BJ (cell line): ENCODE measurements at regions not wholly inside any gene's neighbourhood (a gene's known extent, or its start where the extent isn't known, plus 50 kb on each side); places are given as distances from the start of the nearest gene placed in this dataset.
A peak's percentile ranks its signal among the peaks of the same experiment; 100 is the strongest.

Experiments used
- CTCF ChIA-PET: fragments of 350-600 bp; formaldehyde crosslinking; extraction: SDS; loops from one replicate; lab custom pipeline; 2021; ENCODE audit warnings: antibody characterized with exemption, inconsistent platforms; lab: Yijun Ruan, JAX
- POLR2A ChIA-PET: fragments of 300-600 bp; sonication (Branson Sonifier 250); formaldehyde crosslinking; extraction: SDS; loops from one replicate; lab custom pipeline; 2021; ENCODE audit warnings: antibody characterized with exemption; lab: Charles Lee
- DNase-seq: peaks from one replicate; pipeline ENCODE4 v3.0.0-alpha.2; 2011; ENCODE audit warnings: low read depth
- H3K27me3 ChIP-seq: 2 replicates; pipeline ENCODE4 v1.6.0; 2011; ENCODE audit warnings: low read length; ENCODE audit not compliant: control insufficient read depth, insufficient read depth
- H3K36me3 ChIP-seq: 2 replicates; pipeline ENCODE4 v1.5.1; 2011; ENCODE audit warnings: low read length; ENCODE audit not compliant: control insufficient read depth, insufficient read depth
- H3K4me3 ChIP-seq: 2 replicates; pipeline ENCODE4 v1.5.1; 2011; ENCODE audit warnings: low read depth, mild to moderate bottlenecking, control low read depth, low read length
- TF ChIP-seq, protein P1 (sequence below): IDR thresholded peaks from 2 replicates; pipeline ENCODE4 v1.5.1; 2011; ENCODE audit warnings: low read depth, mild to moderate bottlenecking, control low read depth, inconsistent platforms, low read length, moderate library complexity; ENCODE audit not compliant: insufficient read depth

DNA sequence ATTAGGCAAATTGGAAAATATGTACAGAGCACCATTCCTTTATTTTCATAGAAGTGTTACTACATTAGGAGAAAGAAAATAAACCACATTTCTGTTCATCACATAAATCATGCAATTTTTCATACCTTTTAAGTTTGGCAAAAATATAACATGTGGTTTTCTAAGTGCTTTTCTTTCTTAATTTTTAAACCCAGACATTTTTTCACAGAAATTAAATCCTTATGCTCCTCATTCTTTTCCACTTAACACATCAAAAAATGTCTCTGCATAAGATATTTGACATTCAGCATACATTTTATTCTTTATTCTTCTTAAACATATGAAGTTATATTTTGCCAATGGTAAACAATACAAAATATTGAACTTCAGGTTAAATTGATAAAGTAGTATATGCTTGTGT is 826.6 kb upstream of the SLIT2 start:
- Histone ChIP-seq H3K4me3 (no peak overlapping the region), H3K36me3 (no peaks in the 10 kb centered on the region), H3K27me3 (no peaks in the 10 kb centered on the region)
- POLR2A ChIA-PET, result no interaction called here
- DNase-seq, result peak; percentile 34
- TF ChIP-seq, protein P1, sequence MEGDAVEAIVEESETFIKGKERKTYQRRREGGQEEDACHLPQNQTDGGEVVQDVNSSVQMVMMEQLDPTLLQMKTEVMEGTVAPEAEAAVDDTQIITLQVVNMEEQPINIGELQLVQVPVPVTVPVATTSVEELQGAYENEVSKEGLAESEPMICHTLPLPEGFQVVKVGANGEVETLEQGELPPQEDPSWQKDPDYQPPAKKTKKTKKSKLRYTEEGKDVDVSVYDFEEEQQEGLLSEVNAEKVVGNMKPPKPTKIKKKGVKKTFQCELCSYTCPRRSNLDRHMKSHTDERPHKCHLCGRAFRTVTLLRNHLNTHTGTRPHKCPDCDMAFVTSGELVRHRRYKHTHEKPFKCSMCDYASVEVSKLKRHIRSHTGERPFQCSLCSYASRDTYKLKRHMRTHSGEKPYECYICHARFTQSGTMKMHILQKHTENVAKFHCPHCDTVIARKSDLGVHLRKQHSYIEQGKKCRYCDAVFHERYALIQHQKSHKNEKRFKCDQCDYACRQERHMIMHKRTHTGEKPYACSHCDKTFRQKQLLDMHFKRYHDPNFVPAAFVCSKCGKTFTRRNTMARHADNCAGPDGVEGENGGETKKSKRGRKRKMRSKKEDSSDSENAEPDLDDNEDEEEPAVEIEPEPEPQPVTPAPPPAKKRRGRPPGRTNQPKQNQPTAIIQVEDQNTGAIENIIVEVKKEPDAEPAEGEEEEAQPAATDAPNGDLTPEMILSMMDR, result no peak
- CTCF ChIA-PET, result interaction anchor here (0.9 to 1.2 kb wide), 2 partner anchors 9 to 13 kb away, joined by 3 read pairs; no protein-coding TSS in a partner anchor

DNA sequence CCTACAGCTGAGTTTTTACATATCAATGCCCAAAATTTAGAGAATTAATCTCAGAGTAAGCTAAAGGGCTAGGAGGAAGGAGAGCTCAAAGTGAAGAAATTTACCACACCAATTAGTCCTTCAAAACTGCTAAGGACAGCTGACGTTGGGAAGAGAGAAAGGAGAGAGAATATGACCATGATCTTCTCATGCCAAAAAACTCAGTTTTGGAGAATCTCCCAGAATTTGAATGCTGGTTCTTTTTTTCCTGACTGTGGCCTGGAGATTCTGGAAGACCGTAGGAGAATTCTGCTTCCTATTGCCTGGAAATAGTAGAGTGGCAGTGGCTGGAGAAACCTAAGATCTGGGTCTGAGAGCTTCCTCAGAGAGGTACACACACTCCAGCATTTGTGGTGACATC is 834.4 kb upstream of the SLIT2 start:
- TF ChIP-seq, protein P1, result no peak
- H3K27me3 ChIP-seq, result no peaks in the 10 kb centered on the region
- H3K36me3 ChIP-seq, result no peaks in the 10 kb centered on the region
- no peak overlapping the region for H3K4me3 ChIP-seq
- ChIA-PET POLR2A (no interaction called here), CTCF (interaction anchor here (0.7 kb wide), 1 partner anchor 16 kb away, joined by 3 read pairs; no protein-coding TSS in a partner anchor)
- DNase-seq, result no peak

DNA sequence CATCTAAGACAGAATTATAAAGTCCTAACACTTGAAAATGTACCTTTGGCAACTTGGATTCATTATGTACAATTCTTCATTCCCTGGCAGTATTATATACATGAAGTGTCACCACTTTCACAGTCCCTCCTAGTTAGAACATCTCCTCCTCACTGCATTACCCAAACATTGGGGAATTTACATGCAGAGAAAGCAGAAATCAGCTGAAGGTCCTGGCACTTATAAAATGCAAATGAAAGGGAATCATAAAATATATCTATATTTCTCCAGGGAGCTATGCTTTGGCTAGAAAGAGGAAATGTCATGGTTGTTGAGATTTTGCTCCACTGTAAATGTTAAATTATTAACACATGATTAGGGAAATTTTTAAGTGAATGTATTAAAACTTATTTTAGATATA is 835.6 kb upstream of the SLIT2 start:
- ChIA-PET CTCF (interaction anchor here (0.8 kb wide), 1 partner anchor 9 kb away, joined by 3 read pairs; no protein-coding TSS in a partner anchor), POLR2A (no interaction called here)
- no peaks in the 10 kb centered on the region for H3K36me3 ChIP-seq
- no peak for DNase-seq
- no peaks in the 10 kb centered on the region for H3K27me3 ChIP-seq
- no peak overlapping the region for H3K4me3 ChIP-seq
- TF ChIP-seq, protein P1, result no peak

DNA sequence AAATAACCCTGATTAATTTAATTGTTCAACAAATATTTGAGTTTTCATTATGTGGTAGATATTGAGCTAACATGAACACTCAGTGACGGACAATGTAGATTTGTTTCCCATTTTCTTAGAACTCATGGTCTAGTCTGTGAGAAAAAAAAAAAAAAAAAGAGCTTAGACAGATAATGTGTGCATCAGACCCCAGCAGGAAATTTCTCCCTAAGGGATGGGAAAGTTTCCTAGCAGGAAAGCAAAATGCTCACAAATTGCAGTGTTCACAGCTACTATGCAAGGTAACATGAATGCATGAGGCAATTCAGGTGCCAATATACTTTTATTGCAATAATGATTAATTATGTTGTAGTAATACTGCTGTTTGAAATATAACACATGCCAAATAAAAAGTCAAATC is 843.2 kb upstream of the SLIT2 start:
- TF ChIP-seq, protein P1, result no peak
- DNase-seq, result no peak
- POLR2A ChIA-PET, result no interaction called here
- H3K4me3 ChIP-seq, result no peak overlapping the region
- CTCF ChIA-PET, result interaction anchor here (0.5 kb wide), 1 partner anchor 74 kb away, joined by 6 read pairs; no protein-coding TSS in a partner anchor
- no peaks in the 10 kb centered on the region for H3K27me3 ChIP-seq
- no peaks in the 10 kb centered on the region for H3K36me3 ChIP-seq

DNA sequence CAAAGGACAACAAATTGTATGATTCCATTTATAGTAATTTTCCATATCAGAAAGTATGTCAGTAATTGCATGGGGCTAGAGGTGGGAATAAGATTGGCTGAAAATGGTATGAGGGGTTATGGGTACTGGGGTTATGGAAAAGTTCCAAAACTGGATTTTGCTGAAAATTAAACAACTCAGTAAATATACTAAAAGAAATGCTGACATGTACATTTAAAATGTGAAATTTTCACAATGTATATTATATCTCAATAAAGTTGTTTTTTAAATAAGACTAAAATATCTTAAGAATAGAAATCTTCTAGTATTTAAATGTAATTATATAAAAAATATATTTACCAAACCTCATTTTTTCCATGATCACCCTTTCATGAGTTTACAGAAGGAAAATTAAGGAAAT is 844.9 kb upstream of the SLIT2 start:
- H3K4me3 ChIP-seq, result no peak overlapping the region
- H3K27me3 ChIP-seq, result no peaks in the 10 kb centered on the region
- no peaks in the 10 kb centered on the region for H3K36me3 ChIP-seq
- no peak for DNase-seq
- CTCF ChIA-PET, result no interaction called here
- POLR2A ChIA-PET, result no interaction called here
- TF ChIP-seq, protein P1, result no peak
